ENCODE measurements at regions not wholly inside any gene's neighbourhood (a gene's known extent, or its start where the extent isn't known, plus 50 kb on each side); places are given as distances from the start of the nearest gene placed in this dataset.
A peak's percentile ranks its signal among the peaks of the same experiment; 100 is the strongest.

- no peak for DNase-seq (ENCODE audit: low read depth in 2 of 2)
These were observed 380.6 kb downstream of the BRD1 start for GRCh38 chr22:49446759-49447710.

- no peak for DNase-seq (ENCODE audit: low read depth in 2 of 2)
These were observed 381.4 kb downstream of the BRD1 start for GRCh38 chr22:49446145-49446758.

- no peak for DNase-seq (ENCODE audit: low read depth in 2 of 2)
These were observed 382.9 kb downstream of the BRD1 start for GRCh38 chr22:49444781-49445180.

GRCh38 chr22:49440931-49441330 lies 386.7 kb downstream of the BRD1 start:
- no peak for DNase-seq (ENCODE audit: low read depth in 2 of 2)

- DNase-seq (ENCODE audit: low read depth in 2 of 2), result no peak
These were observed 388.3 kb downstream of the BRD1 start for GRCh38 chr22:49439373-49439772.

- no peak for DNase-seq (ENCODE audit: low read depth in 2 of 2)
These were observed 389.7 kb downstream of the BRD1 start for GRCh38 chr22:49437956-49438355.

- DNase-seq (ENCODE audit: low read depth in 2 of 2), result no peak
These were observed 390.3 kb downstream of the BRD1 start for GRCh38 chr22:49437356-49437755.

- DNase-seq (ENCODE audit: low read depth in 2 of 2), result no peak
These were observed 391.6 kb downstream of the BRD1 start for GRCh38 chr22:49436056-49436455.

- no peak for DNase-seq (ENCODE audit: low read depth in 2 of 2)
These were observed 392.1 kb downstream of the BRD1 start for GRCh38 chr22:49435596-49435995.

GRCh38 chr22:49433717-49434611 lies 393.7 kb downstream of the BRD1 start:
- peak in 1 of 2 donors; percentile 22 for DNase-seq (ENCODE audit: low read depth in 2 of 2)

GRCh38 chr22:49432897-49433443 lies 394.7 kb downstream of the BRD1 start:
- DNase-seq (ENCODE audit: low read depth in 2 of 2), result no peak

GRCh38 chr22:49432211-49432896 lies 395.3 kb downstream of the BRD1 start:
- DNase-seq (ENCODE audit: low read depth in 2 of 2), result no peak

GRCh38 chr22:49431551-49431950 lies 396.1 kb downstream of the BRD1 start:
- DNase-seq (ENCODE audit: low read depth in 2 of 2), result no peak

- DNase-seq (ENCODE audit: low read depth in 2 of 2), result no peak
These were observed 398.6 kb downstream of the BRD1 start for GRCh38 chr22:49429066-49429465.

GRCh38 chr22:49427941-49428340 lies 399.7 kb downstream of the BRD1 start:
- no peak for DNase-seq (ENCODE audit: low read depth in 2 of 2)

GRCh38 chr22:49427341-49427740 lies 400.3 kb downstream of the BRD1 start:
- no peak for DNase-seq (ENCODE audit: low read depth in 2 of 2)

- DNase-seq (ENCODE audit: low read depth in 2 of 2), result no peak
These were observed 400.9 kb downstream of the BRD1 start for GRCh38 chr22:49426618-49427266.

- no peak for DNase-seq (ENCODE audit: low read depth in 2 of 2)
These were observed 401.6 kb downstream of the BRD1 start for GRCh38 chr22:49426098-49426497.

GRCh38 chr22:49425356-49425755 lies 402.3 kb downstream of the BRD1 start:
- no peak for DNase-seq (ENCODE audit: low read depth in 2 of 2)

GRCh38 chr22:49424893-49425270 lies 402.8 kb downstream of the BRD1 start:
- DNase-seq (ENCODE audit: low read depth in 2 of 2), result no peak
